22Rv1 (cell line): ENCODE measurements at regions not wholly inside any gene's neighbourhood (a gene's known extent, or its start where the extent isn't known, plus 50 kb on each side); places are given as distances from the start of the nearest gene placed in this dataset.

ENCODE experiments used
- H3K27ac ChIP-seq: fragments of 450-650 bp; 2 replicates; pipeline ENCODE4 v1.5.1; 2017
- CTCF ChIP-seq: fragments of 450-650 bp; IDR thresholded peaks from 2 replicates; pipeline ENCODE4 v1.5.1; 2017; ENCODE audit warnings: mild to moderate bottlenecking
- ZFX ChIP-seq: fragments of 450-650 bp; IDR thresholded peaks from 2 replicates; pipeline ENCODE4 v1.6.1; 2017; ENCODE audit warnings: antibody characterized with exemption, borderline replicate concordance

DNA sequence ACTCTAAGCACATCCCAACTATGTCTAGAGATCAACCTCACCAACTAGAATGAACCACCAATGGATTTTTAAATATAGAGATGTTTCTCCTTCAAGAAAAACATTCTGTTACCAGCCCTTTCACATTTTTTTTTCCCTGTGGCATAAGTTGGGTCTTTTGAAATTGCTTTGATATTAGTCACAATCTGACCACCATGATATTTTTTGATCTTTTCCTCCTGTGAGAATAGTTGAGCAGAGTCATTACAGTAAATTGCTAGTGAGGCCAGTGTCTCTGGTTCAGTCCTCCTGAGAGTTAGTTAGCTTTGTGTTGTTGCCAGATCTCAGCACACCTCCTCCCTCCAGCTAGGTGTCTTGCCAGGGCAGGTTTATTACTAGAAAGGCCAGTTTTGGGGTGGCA lies 79.7 kb upstream of the MYLIP start:
- TF ChIP-seq ZFX (no peak), CTCF (no peak)
- no peak overlapping the region for H3K27ac ChIP-seq

GRCh38 chr6:16048221-16048620 lies 80.7 kb upstream of the MYLIP start:
- no peak for TF ChIP-seq ZFX
- no peak for TF ChIP-seq CTCF
- H3K27ac ChIP-seq, result no peak overlapping the region

- TF ChIP-seq ZFX, result no peak
- no peak for TF ChIP-seq CTCF
- no peak overlapping the region for H3K27ac ChIP-seq
Observed at GRCh38 chr6:16047435-16047990, 81.4 kb upstream of the MYLIP start.

- H3K27ac ChIP-seq, result no peak overlapping the region
- TF ChIP-seq CTCF, result no peak
- TF ChIP-seq ZFX, result no peak
Observed at GRCh38 chr6:16045238-16045637, 83.6 kb upstream of the MYLIP start.

- no peak for TF ChIP-seq ZFX
- no peak for TF ChIP-seq CTCF
- H3K27ac ChIP-seq, result no peak overlapping the region
Observed at GRCh38 chr6:16044211-16044643, 84.7 kb upstream of the MYLIP start.

GRCh38 chr6:16043171-16044135 lies 85.4 kb upstream of the MYLIP start:
- no peak overlapping the region for H3K27ac ChIP-seq
- TF ChIP-seq ZFX (no peak), CTCF (no peak)

DNA sequence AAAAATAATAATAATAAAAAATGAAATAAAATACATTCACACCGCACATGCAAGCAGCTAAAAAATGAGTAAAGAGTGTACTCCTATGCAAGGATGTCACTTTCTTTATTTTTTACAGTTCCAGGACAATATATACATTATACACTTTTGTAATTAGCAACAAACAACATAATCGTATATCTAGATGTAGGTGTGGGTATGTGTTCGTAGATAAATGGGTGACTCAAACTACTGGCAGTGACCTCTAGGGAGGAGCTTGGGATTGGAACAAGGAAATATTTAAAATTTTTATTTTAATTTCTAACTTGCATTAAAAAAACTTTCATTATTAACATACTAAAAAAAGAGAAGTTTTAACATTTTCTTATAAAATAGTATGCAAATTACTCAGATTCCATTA lies 86.1 kb upstream of the MYLIP start:
- TF ChIP-seq ZFX (no peak), CTCF (no peak)
- H3K27ac ChIP-seq, result no peak overlapping the region
